GM12878 (cell line): ENCODE measurements at regions not wholly inside any gene's neighbourhood (a gene's known extent, or its start where the extent isn't known, plus 50 kb on each side); places are given as distances from the start of the nearest gene placed in this dataset.

Experiments
- ATAC-seq: fragments of 200-7000 bp; cut with Tn5 transposase; 3 replicates; pipeline ENCODE4 v1.9.1; 2020; ENCODE audit warnings: mild to moderate bottlenecking, moderate library complexity
- BruUV-seq: library from RNA; stranded (reverse); fragments of 400-500 nt; replicated peaks from 2 replicates; lab custom pipeline; 2021; lab: Mats Ljungman, UMichigan
- CTCF ChIA-PET: fragments of 300-600 bp; sonication (Branson Sonifier 250); formaldehyde crosslinking; extraction: SDS; loops from one replicate; lab custom pipeline; 2021; ENCODE audit warnings: inconsistent platforms; lab: Yijun Ruan, JAX
- POLR2A ChIA-PET: fragments of 350-600 bp; formaldehyde crosslinking; extraction: SDS; loops from one replicate; lab custom pipeline; 2021; ENCODE audit warnings: inconsistent platforms; lab: Charles Lee
- RAD21 ChIA-PET: fragments of 300-600 bp; sonication (Branson Sonifier 250); formaldehyde crosslinking; loops from one replicate; lab custom pipeline; 2023; ENCODE audit warnings: antibody characterized with exemption; ENCODE audit not compliant: unreplicated experiment; lab: Charles Lee
- SMC1A ChIA-PET: fragments of 300-600 bp; sonication (Branson Sonifier 250); formaldehyde crosslinking; loops from one replicate; lab custom pipeline; 2023; ENCODE audit not compliant: unreplicated experiment, uncharacterized antibody; lab: Charles Lee
- DNase-seq: peaks from one replicate; pipeline ENCODE4 v3.0.0-alpha.2; 2011; ENCODE audit warnings: low read depth, low spot score
- FAIRE-seq: peaks from 3 replicates; lab custom pipeline; 2011; peaks lifted over from hg19 to GRCh38; lab: Jason Lieb, UNC
- H2AFZ ChIP-seq: 2 replicates; pipeline ENCODE4 v1.6.0; 2011; ENCODE audit warnings: low read depth, low read length, control low read depth; ENCODE audit not compliant: control insufficient read depth
- H3K27ac ChIP-seq: 2 replicates; pipeline ENCODE4 v1.5.1; 2011; ENCODE audit warnings: control low read depth; ENCODE audit not compliant: control insufficient read depth, insufficient read depth
- H3K27me3 ChIP-seq, 2 experiments: replicated peaks in 1 of 2; 2 replicates each; pipeline versions ENCODE4 v1.6.0 to v1.6.1; 2011; ENCODE audit warnings: low read length in 1 of 2; ENCODE audit not compliant: control insufficient read depth in 2 of 2, insufficient read depth in 2 of 2
- H3K36me3 ChIP-seq, 2 experiments: 2 replicates each; pipeline ENCODE4 v1.5.1; 2011; ENCODE audit warnings: low read length in 1 of 2; ENCODE audit not compliant: control insufficient read depth in 2 of 2, insufficient read depth in 2 of 2
- H3K4me1 ChIP-seq: 2 replicates; pipeline ENCODE4 v1.6.1; 2011; ENCODE audit warnings: mild to moderate bottlenecking, low read length, moderate library complexity, mixed read lengths; ENCODE audit not compliant: control insufficient read depth, insufficient read depth
- H3K4me2 ChIP-seq: 2 replicates; pipeline ENCODE4 v1.6.0; 2011; ENCODE audit warnings: control low read depth; ENCODE audit not compliant: control insufficient read depth, insufficient read depth
- H3K4me3 ChIP-seq: fragments of 200-600 bp; sonication (generic); 2 replicates; pipeline ENCODE4 v1.5.1; 2016
- H3K79me2 ChIP-seq: 2 replicates; pipeline ENCODE4 v1.6.0; 2011; ENCODE audit warnings: low read length; ENCODE audit not compliant: control insufficient read depth, insufficient read depth
- H3K9ac ChIP-seq: 2 replicates; pipeline ENCODE4 v1.8.0; 2011; ENCODE audit warnings: low read length, control low read depth, mixed read lengths; ENCODE audit not compliant: control insufficient read depth, insufficient read depth
- H3K9me3 ChIP-seq: replicated peaks from 3 replicates; pipeline ENCODE4 v1.5.1; 2011; ENCODE audit warnings: mild to moderate bottlenecking, low read length; ENCODE audit not compliant: control insufficient read depth, insufficient read depth
- H4K20me1 ChIP-seq: 2 replicates; pipeline ENCODE4 v1.6.0; 2011; ENCODE audit not compliant: control insufficient read depth, insufficient read depth
- BHLHE40 ChIP-seq, 2 experiments: fragments of 450-650 bp in 1 of 2; IDR thresholded peaks; 2 replicates each; pipeline ENCODE4 v1.6.1; 2011 to 2017; ENCODE audit warnings: low read depth in 2 of 2, borderline replicate concordance in 1 of 2, improper control_type of control experiment in 1 of 2, low read length in 1 of 2, mild to moderate bottlenecking in 1 of 2
- CBFB ChIP-seq: IDR thresholded peaks from 2 replicates; pipeline ENCODE4 v1.6.1; 2016; ENCODE audit warnings: antibody characterized with exemption, low read depth
- CBX3 ChIP-seq: fragments of 200-600 bp; sonication (generic); IDR thresholded peaks from 2 replicates; pipeline ENCODE4 v1.6.1; 2016; ENCODE audit warnings: low read depth, borderline replicate concordance
- EP300 ChIP-seq, 2 experiments: fragments of 150-350 bp in 1 of 2; IDR thresholded peaks; 2 replicates each; pipeline ENCODE4 v1.6.1; 2011 to 2012; ENCODE audit warnings: low read depth in 2 of 2, low read length in 2 of 2, borderline replicate concordance in 1 of 2, improper control_type of control experiment in 1 of 2, inconsistent platforms in 1 of 2; ENCODE audit not compliant: control insufficient read depth in 1 of 2
- HDGF ChIP-seq: fragments of 450-650 bp; IDR thresholded peaks from 2 replicates; pipeline ENCODE4 v1.6.1; 2016; ENCODE audit warnings: antibody characterized with exemption
- JUNB ChIP-seq: IDR thresholded peaks from 2 replicates; pipeline ENCODE4 v1.6.1; 2016; ENCODE audit warnings: antibody characterized with exemption, mild to moderate bottlenecking
- KLF5 ChIP-seq: fragments of 450-650 bp; IDR thresholded peaks from 2 replicates; pipeline ENCODE4 v1.6.1; 2014; ENCODE audit warnings: mild to moderate bottlenecking; ENCODE audit not compliant: partially characterized antibody
- MXI1 ChIP-seq: fragments of 150-350 bp; IDR thresholded peaks from 2 replicates; pipeline ENCODE4 v1.6.1; 2011; ENCODE audit warnings: low read depth, mild to moderate bottlenecking, inconsistent platforms, low read length, improper control_type of control experiment
- NR2C2 ChIP-seq: IDR thresholded peaks from 2 replicates; pipeline ENCODE4 v1.6.1; 2011; ENCODE audit warnings: borderline replicate concordance, low read depth; ENCODE audit not compliant: control insufficient read depth, insufficient read length
- RCOR1 ChIP-seq: conservative IDR thresholded peaks from 2 replicates; pipeline ENCODE4 v1.6.1; 2012; ENCODE audit warnings: low read depth, low read length, improper control_type of control experiment
- RFX5 ChIP-seq: IDR thresholded peaks from 2 replicates; pipeline ENCODE4 v1.6.1; 2011; ENCODE audit warnings: low read depth, low read length, improper control_type of control experiment
- ZBED1 ChIP-seq: IDR thresholded peaks from 2 replicates; pipeline ENCODE4 v1.6.1; 2016; ENCODE audit warnings: borderline replicate concordance
- ZNF274 ChIP-seq: IDR thresholded peaks from one replicate; pipeline ENCODE4 v1.8.0; 2011; ENCODE audit not compliant: insufficient read length, insufficient read depth
- whole genome bisulfite sequencing: methylation state at CpG from one replicate; pipeline ENCODE4 v1.1.6; 2016; ENCODE audit warnings: low lambda C conversion rate; ENCODE audit not compliant: insufficient replicate concordance, insufficient coverage; ENCODE audit errors: missing lambda C conversion rate; 5-methylcytosine and 5-hydroxymethylcytosine counted together
- in situ Hi-C: fragments of 300-500 bp; cut with MboI; formaldehyde crosslinking; loops from 9 replicates; pipeline ENCODE4 v1.14.3; 2018; ENCODE audit warnings: mixed read lengths
- intact Hi-C: fragments of 100-400 bp; cut with micrococcal nuclease; formaldehyde crosslinking; loops from one replicate; pipeline ENCODE4 v1.14.2; 2022; ENCODE audit not compliant: unreplicated experiment
- TF ChIP-seq, protein P1 (sequence below): IDR thresholded peaks from 2 replicates; pipeline ENCODE4 v1.6.1; 2011; ENCODE audit warnings: borderline replicate concordance, low read depth, mild to moderate bottlenecking, moderate library complexity, mixed read lengths, low read length; ENCODE audit not compliant: insufficient read depth; ENCODE audit errors: extremely low read length
- TF ChIP-seq, protein P2 (sequence below): IDR thresholded peaks from 2 replicates; pipeline ENCODE4 v1.6.1; 2012; ENCODE audit warnings: low read depth, low read length, improper control_type of control experiment

DNA sequence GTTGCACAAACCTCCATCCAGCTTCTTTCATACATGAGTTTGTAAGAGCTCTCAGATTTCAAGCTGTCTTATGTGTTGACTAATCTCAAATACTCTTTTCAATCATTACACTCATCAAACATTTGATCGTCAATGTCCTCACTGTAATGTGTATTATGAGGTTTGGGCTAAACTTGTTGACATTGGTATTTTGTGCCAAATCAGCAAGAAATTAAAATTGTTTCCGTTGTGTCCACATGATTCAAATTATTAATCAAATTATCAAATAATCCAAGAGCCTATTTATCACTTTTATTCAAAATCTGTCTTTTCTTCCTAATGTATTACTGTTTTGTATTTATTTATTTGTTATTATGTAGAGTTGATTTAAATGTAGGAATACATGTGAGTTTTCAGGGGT is 283.4 kb downstream of the GAS1 start:
- TF ChIP-seq, protein P1, sequence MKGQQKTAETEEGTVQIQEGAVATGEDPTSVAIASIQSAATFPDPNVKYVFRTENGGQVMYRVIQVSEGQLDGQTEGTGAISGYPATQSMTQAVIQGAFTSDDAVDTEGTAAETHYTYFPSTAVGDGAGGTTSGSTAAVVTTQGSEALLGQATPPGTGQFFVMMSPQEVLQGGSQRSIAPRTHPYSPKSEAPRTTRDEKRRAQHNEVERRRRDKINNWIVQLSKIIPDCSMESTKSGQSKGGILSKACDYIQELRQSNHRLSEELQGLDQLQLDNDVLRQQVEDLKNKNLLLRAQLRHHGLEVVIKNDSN = no peak
- TF ChIP-seq CBFB (no peak), RFX5 (no peak), KLF5 (no peak), NR2C2 (no peak), RCOR1 (no peak), JUNB (no peak), EP300 (IDR thresholded peaks at IDR 0.05; ENCODE audit: borderline replicate concordance in 1 of 2, control insufficient read depth in 1 of 2, low read depth in 2 of 2, low read length in 2 of 2) (no peak), CBX3 (no peak), BHLHE40 (IDR thresholded peaks at IDR 0.05; ENCODE audit: borderline replicate concordance in 1 of 2, low read depth in 2 of 2, low read length in 1 of 2) (no peak), ZNF274 (no peak), HDGF (no peak), MXI1 (no peak), ZBED1 (no peak)
- TF ChIP-seq, protein P2, sequence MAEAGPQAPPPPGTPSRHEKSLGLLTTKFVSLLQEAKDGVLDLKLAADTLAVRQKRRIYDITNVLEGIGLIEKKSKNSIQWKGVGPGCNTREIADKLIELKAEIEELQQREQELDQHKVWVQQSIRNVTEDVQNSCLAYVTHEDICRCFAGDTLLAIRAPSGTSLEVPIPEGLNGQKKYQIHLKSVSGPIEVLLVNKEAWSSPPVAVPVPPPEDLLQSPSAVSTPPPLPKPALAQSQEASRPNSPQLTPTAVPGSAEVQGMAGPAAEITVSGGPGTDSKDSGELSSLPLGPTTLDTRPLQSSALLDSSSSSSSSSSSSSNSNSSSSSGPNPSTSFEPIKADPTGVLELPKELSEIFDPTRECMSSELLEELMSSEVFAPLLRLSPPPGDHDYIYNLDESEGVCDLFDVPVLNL = no peak
- CTCF ChIA-PET = no interaction called here
- H3K9ac ChIP-seq = no peak overlapping the region
- ATAC-seq = no peak
- no peak overlapping the region for H3K4me3 ChIP-seq
- no peaks in the 10 kb centered on the region for H3K36me3 ChIP-seq
- intact Hi-C loops = no loop called here
- no peaks in the 10 kb centered on the region for H3K79me2 ChIP-seq
- SMC1A ChIA-PET = no interaction called here
- in situ Hi-C loops = no loop called here
- H3K9me3 ChIP-seq = no peaks in the 10 kb centered on the region
- DNase-seq = no peak
- H3K27me3 ChIP-seq = no peaks in the 10 kb centered on the region
- no peak for FAIRE-seq
- WGBS = 50% methylated on average over 2 of the region's 2 CpGs
- H2AFZ ChIP-seq = no peak overlapping the region
- H4K20me1 ChIP-seq = no peaks in the 10 kb centered on the region
- H3K27ac ChIP-seq = no peak overlapping the region
- BruUV-seq = no TSS peak
- RAD21 ChIA-PET = no interaction called here
- no peaks in the 10 kb centered on the region for H3K4me1 ChIP-seq
- H3K4me2 ChIP-seq = no peak overlapping the region
- POLR2A ChIA-PET = no interaction called here
